ENCODE measurements at regions not wholly inside any gene's neighbourhood (a gene's known extent, or its start where the extent isn't known, plus 50 kb on each side); places are given as distances from the start of the nearest gene placed in this dataset.

DNA sequence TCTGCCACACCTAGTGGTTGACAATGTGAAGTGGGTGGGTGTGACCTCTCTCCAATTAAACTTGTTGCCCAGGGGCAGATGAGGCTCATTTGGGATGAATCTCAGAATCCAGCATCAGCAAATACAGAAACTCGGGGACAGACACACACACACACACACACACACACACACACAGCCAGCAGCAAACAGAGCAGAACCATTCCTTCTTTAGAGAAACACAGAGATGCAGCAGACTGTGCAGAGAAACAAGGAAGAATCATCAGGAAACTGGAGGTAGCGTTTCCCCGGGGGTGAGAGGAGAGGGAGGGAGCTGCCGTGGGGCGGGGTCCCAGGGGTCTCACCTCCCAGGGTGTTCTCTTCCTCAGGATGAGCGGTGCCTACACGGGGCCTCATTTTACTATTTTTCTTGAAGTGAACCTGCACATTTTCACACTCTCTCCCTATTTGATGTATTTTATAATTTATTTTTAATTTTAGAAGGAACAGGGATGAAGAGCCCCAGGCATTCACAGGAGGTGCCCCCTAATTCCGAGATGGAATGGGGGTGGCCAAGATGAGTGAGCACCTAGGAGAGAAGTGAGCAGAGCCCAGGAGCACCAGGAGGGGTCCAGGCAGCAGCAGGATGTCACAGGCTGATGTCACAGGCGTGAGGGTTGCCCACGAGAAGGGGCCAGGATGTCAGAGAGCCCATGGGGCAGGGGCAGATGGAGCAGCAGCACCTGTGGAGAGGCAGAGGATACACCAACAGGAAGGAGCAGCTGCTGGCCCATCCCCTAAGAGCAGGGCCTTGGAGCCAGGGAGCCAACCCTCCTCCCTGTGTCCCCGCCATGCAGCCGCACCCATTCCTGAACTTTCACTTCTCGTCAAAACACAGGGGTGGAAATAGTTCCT lies 85.3 kb upstream of the PPP2R2D start:
- TF ChIP-seq, protein P1, sequence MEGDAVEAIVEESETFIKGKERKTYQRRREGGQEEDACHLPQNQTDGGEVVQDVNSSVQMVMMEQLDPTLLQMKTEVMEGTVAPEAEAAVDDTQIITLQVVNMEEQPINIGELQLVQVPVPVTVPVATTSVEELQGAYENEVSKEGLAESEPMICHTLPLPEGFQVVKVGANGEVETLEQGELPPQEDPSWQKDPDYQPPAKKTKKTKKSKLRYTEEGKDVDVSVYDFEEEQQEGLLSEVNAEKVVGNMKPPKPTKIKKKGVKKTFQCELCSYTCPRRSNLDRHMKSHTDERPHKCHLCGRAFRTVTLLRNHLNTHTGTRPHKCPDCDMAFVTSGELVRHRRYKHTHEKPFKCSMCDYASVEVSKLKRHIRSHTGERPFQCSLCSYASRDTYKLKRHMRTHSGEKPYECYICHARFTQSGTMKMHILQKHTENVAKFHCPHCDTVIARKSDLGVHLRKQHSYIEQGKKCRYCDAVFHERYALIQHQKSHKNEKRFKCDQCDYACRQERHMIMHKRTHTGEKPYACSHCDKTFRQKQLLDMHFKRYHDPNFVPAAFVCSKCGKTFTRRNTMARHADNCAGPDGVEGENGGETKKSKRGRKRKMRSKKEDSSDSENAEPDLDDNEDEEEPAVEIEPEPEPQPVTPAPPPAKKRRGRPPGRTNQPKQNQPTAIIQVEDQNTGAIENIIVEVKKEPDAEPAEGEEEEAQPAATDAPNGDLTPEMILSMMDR (IDR thresholded peaks at IDR 0.05; ENCODE audit: low read length), result no peak
- no peak for TF ChIP-seq EZH2 (optimal IDR thresholded peaks at IDR 0.05; ENCODE audit: low read depth, low read length)
- no peak for TF ChIP-seq EZH2phosphoT487 (IDR thresholded peaks at IDR 0.05; ENCODE audit: low read length)

All from MM.1S (cell line).